ENCODE measurements at regions not wholly inside any gene's neighbourhood (a gene's known extent, or its start where the extent isn't known, plus 50 kb on each side); places are given as distances from the start of the nearest gene placed in this dataset.

DNA sequence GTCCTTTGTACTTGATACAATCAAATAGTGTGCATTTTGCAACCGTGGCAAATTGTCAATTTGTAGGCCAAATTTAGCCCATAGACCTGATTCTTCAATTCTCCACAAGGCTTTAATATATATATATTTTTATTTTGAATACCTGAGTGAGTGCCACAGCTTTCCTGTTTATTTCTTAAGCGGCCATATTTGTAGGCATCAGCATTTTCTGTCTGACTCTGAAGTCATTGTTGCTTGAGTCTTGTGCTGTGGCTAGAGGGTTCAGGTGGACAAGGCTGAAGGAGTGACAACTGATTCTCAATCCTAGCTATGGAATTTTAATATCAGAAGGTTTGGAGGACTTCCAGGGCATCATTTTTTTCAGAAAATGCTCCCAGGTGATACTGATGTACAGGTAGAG is 75.6 kb upstream of the NAALADL2 start:
- TF ChIP-seq, protein P1, sequence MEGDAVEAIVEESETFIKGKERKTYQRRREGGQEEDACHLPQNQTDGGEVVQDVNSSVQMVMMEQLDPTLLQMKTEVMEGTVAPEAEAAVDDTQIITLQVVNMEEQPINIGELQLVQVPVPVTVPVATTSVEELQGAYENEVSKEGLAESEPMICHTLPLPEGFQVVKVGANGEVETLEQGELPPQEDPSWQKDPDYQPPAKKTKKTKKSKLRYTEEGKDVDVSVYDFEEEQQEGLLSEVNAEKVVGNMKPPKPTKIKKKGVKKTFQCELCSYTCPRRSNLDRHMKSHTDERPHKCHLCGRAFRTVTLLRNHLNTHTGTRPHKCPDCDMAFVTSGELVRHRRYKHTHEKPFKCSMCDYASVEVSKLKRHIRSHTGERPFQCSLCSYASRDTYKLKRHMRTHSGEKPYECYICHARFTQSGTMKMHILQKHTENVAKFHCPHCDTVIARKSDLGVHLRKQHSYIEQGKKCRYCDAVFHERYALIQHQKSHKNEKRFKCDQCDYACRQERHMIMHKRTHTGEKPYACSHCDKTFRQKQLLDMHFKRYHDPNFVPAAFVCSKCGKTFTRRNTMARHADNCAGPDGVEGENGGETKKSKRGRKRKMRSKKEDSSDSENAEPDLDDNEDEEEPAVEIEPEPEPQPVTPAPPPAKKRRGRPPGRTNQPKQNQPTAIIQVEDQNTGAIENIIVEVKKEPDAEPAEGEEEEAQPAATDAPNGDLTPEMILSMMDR (IDR thresholded peaks at IDR 0.05): no peak
- TF ChIP-seq POLR2A (IDR thresholded peaks at IDR 0.05): no peak

Measured in esophagus squamous epithelium (tissue), 4 donors.